ENCODE measurements at regions not wholly inside any gene's neighbourhood (a gene's known extent, or its start where the extent isn't known, plus 50 kb on each side); places are given as distances from the start of the nearest gene placed in this dataset.

DNA sequence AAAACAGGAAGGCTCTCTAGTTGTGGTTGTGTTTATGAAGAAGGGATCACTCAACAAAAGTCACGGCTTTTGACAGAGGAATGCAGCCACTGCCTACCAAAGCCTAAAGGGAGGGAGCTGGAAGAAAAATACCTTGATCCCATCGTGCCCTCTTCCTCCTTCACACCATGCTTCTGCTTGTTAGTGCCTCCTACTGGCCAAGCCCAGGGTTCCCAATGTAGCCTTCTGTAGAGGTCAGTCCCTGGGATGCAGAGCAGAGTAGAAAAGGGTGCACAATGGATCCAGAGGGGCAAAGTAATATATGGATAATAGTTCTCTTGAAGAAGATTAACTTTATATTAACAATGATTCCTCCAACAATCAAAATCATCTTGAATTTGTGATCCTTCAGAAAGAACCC lies 293.5 kb upstream of the FERMT1 start:
- no peak for DNase-seq
- intact Hi-C loops (cut with micrococcal nuclease; ENCODE audit: unreplicated experiment): no loop called here
- Mint-ChIP-seq H3K27me3 (ENCODE audit: insufficient read depth, unreplicated experiment) (peaks cover 4% of the 10 kb centered on the region), H3K9me3 (ENCODE audit: unreplicated experiment) (no peaks in the 10 kb centered on the region), H3K27ac (ENCODE audit: unreplicated experiment) (no peak overlapping the region), H3K4me3 (ENCODE audit: unreplicated experiment) (no peak overlapping the region), H3K4me1 (ENCODE audit: low read depth, unreplicated experiment) (no peaks in the 10 kb centered on the region), H3K36me3 (ENCODE audit: insufficient read depth, unreplicated experiment) (no peaks in the 10 kb centered on the region)
- Histone ChIP-seq H3K9me3 (no peaks in the 10 kb centered on the region), H3K4me3 (ENCODE audit: low read depth, low read length) (no peak overlapping the region), H3K4me1 (no peaks in the 10 kb centered on the region), H3K36me3 (ENCODE audit: control insufficient read depth, insufficient read depth, low read length) (no peaks in the 10 kb centered on the region), H3K27me3 (replicated peaks; ENCODE audit: control insufficient read depth, insufficient read depth, low read length) (no peaks in the 10 kb centered on the region)
- POLR2A ChIA-PET: no interaction called here
- CTCF ChIA-PET: interaction anchor here (0.7 kb wide), 1 partner anchor 99 kb away, joined by 3 read pairs; no protein-coding TSS in a partner anchor
- TF ChIP-seq, protein P1, sequence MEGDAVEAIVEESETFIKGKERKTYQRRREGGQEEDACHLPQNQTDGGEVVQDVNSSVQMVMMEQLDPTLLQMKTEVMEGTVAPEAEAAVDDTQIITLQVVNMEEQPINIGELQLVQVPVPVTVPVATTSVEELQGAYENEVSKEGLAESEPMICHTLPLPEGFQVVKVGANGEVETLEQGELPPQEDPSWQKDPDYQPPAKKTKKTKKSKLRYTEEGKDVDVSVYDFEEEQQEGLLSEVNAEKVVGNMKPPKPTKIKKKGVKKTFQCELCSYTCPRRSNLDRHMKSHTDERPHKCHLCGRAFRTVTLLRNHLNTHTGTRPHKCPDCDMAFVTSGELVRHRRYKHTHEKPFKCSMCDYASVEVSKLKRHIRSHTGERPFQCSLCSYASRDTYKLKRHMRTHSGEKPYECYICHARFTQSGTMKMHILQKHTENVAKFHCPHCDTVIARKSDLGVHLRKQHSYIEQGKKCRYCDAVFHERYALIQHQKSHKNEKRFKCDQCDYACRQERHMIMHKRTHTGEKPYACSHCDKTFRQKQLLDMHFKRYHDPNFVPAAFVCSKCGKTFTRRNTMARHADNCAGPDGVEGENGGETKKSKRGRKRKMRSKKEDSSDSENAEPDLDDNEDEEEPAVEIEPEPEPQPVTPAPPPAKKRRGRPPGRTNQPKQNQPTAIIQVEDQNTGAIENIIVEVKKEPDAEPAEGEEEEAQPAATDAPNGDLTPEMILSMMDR (IDR thresholded peaks at IDR 0.05; ENCODE audit: insufficient read depth in 1 of 2, low read depth in 1 of 2, low read length in 1 of 2, severe bottlenecking in 1 of 2, unreplicated experiment in 1 of 2): no peak
- no TSS peak for BruUV-seq (replicated peaks)

DNA sequence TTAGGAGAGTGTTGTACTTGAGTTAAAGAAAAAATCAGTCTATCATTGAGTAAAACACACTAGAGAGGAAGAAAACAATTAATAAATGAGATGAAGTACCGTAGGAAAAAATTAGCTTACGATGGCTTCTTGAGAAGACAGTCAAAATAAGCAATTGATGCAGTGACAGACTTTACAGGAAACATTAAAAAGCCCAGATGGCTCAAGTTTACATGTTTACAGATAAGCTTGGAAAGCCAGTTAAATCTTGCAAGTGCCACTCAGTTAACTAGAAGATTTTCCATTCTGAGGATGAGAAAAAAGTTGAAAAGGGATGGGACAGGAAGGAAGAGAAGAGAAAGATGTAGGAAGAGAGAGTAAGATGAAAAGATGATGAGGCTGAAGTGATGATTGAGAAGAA lies 288.8 kb upstream of the FERMT1 start:
- no peaks in the 10 kb centered on the region for H3K9me3 ChIP-seq
- H3K36me3 ChIP-seq (ENCODE audit: control insufficient read depth, insufficient read depth, low read length): no peaks in the 10 kb centered on the region
- TF ChIP-seq, protein P1 (IDR thresholded peaks at IDR 0.05; ENCODE audit: insufficient read depth in 1 of 2, low read depth in 1 of 2, low read length in 1 of 2, severe bottlenecking in 1 of 2, unreplicated experiment in 1 of 2): no peak
- no peak overlapping the region for H3K4me3 ChIP-seq (ENCODE audit: low read depth, low read length)
- H3K36me3 Mint-ChIP-seq (ENCODE audit: insufficient read depth, unreplicated experiment): no peaks in the 10 kb centered on the region
- DNase-seq: no peak
- BruUV-seq (replicated peaks): no TSS peak
- no peak overlapping the region for H3K4me3 Mint-ChIP-seq (ENCODE audit: unreplicated experiment)
- ChIA-PET CTCF (no interaction called here), POLR2A (no interaction called here)
- H3K4me1 ChIP-seq: no peaks in the 10 kb centered on the region
- intact Hi-C loops (cut with micrococcal nuclease; ENCODE audit: unreplicated experiment): no loop called here
- H3K27ac Mint-ChIP-seq (ENCODE audit: unreplicated experiment): no peak overlapping the region
- H3K27me3 ChIP-seq (replicated peaks; ENCODE audit: control insufficient read depth, insufficient read depth, low read length): no peaks in the 10 kb centered on the region
- H3K9me3 Mint-ChIP-seq (ENCODE audit: unreplicated experiment): no peaks in the 10 kb centered on the region
- peaks cover 9% of the 10 kb centered on the region for H3K27me3 Mint-ChIP-seq (ENCODE audit: insufficient read depth, unreplicated experiment)
- no peaks in the 10 kb centered on the region for H3K4me1 Mint-ChIP-seq (ENCODE audit: low read depth, unreplicated experiment)

DNA sequence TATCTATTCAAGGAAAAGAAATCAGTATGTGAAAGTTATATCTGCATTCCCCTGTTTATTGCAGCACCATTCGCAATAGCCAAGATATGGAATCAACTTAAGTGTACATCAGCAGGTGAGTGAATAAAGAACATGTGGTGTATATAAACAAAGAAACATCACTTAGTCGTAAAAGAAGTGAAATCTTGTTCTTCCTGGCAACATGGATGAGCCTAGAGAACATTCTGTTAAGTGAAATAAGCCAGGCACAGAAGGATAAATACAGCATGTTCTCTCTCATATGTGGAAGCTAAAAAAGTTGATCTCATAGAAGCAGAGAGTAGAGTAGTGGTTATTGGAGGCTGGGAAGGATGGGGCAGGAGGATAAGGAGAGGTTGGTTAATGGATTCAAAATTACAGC lies 287.9 kb upstream of the FERMT1 start:
- no peak overlapping the region for H3K27ac Mint-ChIP-seq (ENCODE audit: unreplicated experiment)
- no peaks in the 10 kb centered on the region for H3K27me3 ChIP-seq (replicated peaks; ENCODE audit: control insufficient read depth, insufficient read depth, low read length)
- ChIA-PET POLR2A (no interaction called here), CTCF (no interaction called here)
- H3K9me3 Mint-ChIP-seq (ENCODE audit: unreplicated experiment): no peaks in the 10 kb centered on the region
- peaks cover 9% of the 10 kb centered on the region for H3K27me3 Mint-ChIP-seq (ENCODE audit: insufficient read depth, unreplicated experiment)
- H3K9me3 ChIP-seq: no peaks in the 10 kb centered on the region
- H3K4me3 ChIP-seq (ENCODE audit: low read depth, low read length): no peak overlapping the region
- no peak overlapping the region for H3K4me3 Mint-ChIP-seq (ENCODE audit: unreplicated experiment)
- DNase-seq: no peak
- H3K4me1 ChIP-seq: no peaks in the 10 kb centered on the region
- H3K36me3 ChIP-seq (ENCODE audit: control insufficient read depth, insufficient read depth, low read length): no peaks in the 10 kb centered on the region
- TF ChIP-seq, protein P1 (IDR thresholded peaks at IDR 0.05; ENCODE audit: insufficient read depth in 1 of 2, low read depth in 1 of 2, low read length in 1 of 2, severe bottlenecking in 1 of 2, unreplicated experiment in 1 of 2): no peak
- BruUV-seq (replicated peaks): no TSS peak
- H3K4me1 Mint-ChIP-seq (ENCODE audit: low read depth, unreplicated experiment): no peaks in the 10 kb centered on the region
- H3K36me3 Mint-ChIP-seq (ENCODE audit: insufficient read depth, unreplicated experiment): no peaks in the 10 kb centered on the region
- intact Hi-C loops (cut with micrococcal nuclease; ENCODE audit: unreplicated experiment): no loop called here
